H1 (cell line): ENCODE measurements at regions not wholly inside any gene's neighbourhood (a gene's known extent, or its start where the extent isn't known, plus 50 kb on each side); places are given as distances from the start of the nearest gene placed in this dataset.

Source experiments
- CTCF ChIA-PET: fragments of 300-600 bp; sonication (Branson Sonifier 250); formaldehyde crosslinking; loops from one replicate; lab custom pipeline; 2021; ENCODE audit not compliant: partially characterized antibody; lab: Charles Lee
- POLR2A ChIA-PET: fragments of 300-600 bp; sonication (Branson Sonifier 250); formaldehyde crosslinking; loops from one replicate; lab custom pipeline; 2021; ENCODE audit warnings: inconsistent platforms; ENCODE audit not compliant: partially characterized antibody; lab: Charles Lee
- DNase-seq, 2 experiments: peaks; one replicate each; pipeline versions ENCODE4 v3.0.0 to v3.0.0-alpha.2; 2010 to 2022; ENCODE audit warnings: low spot score in 2 of 2, low read depth in 1 of 2, mixed read lengths in 1 of 2
- FAIRE-seq: peaks from 2 replicates; lab custom pipeline; 2011; peaks lifted over from hg19 to GRCh38; lab: Jason Lieb, UNC
- H2AFZ ChIP-seq: 2 replicates; pipeline ENCODE4 v1.8.1; 2012; ENCODE audit warnings: low read length, inconsistent platforms
- H2AK5ac ChIP-seq: 2 replicates; pipeline ENCODE4 v1.6.1; 2013; ENCODE audit warnings: low read depth, low read length
- H2BK120ac ChIP-seq: replicated peaks from 2 replicates; pipeline ENCODE3; 2013; ENCODE audit warnings: low read depth, low read length, inconsistent platforms
- H2BK12ac ChIP-seq: 2 replicates; pipeline ENCODE4 v1.6.1; 2013; ENCODE audit warnings: low read depth, low read length
- H2BK15ac ChIP-seq: 2 replicates; pipeline ENCODE4 v1.6.1; 2013; ENCODE audit warnings: low read length
- H2BK20ac ChIP-seq: 2 replicates; pipeline ENCODE4 v1.6.1; 2013; ENCODE audit warnings: low read length
- H2BK5ac ChIP-seq: 2 replicates; pipeline ENCODE4 v1.6.1; 2013; ENCODE audit warnings: low read depth, low read length
- H3K14ac ChIP-seq: 2 replicates; pipeline ENCODE4 v1.6.1; 2013; ENCODE audit warnings: inconsistent platforms; ENCODE audit not compliant: insufficient read length
- H3K18ac ChIP-seq: 2 replicates; pipeline ENCODE4 v1.6.1; 2013; ENCODE audit warnings: low read length; ENCODE audit errors: extremely low read depth
- H3K23ac ChIP-seq: 2 replicates; pipeline ENCODE4 v1.6.1; 2013; ENCODE audit warnings: inconsistent platforms; ENCODE audit not compliant: insufficient read length
- H3K23me2 ChIP-seq: 2 replicates; pipeline ENCODE4 v1.6.1; 2013; ENCODE audit warnings: low read depth, low read length
- H3K27ac ChIP-seq: 2 replicates; pipeline ENCODE4 v1.6.1; 2011; ENCODE audit warnings: low read depth, low read length, inconsistent platforms
- H3K27me3 ChIP-seq, 4 experiments: replicated peaks in 1 of 4; 1 replicate in 1 of 4; 2 replicates in 3 of 4; pipeline versions ENCODE4 v1.6.1 to v1.8.1; 2011 to 2013; ENCODE audit warnings: low read length in 3 of 4, mild to moderate bottlenecking in 3 of 4, inconsistent platforms in 2 of 4, mixed read lengths in 2 of 4, moderate library complexity in 1 of 4; ENCODE audit not compliant: control insufficient read depth in 3 of 4, insufficient read depth in 3 of 4; ENCODE audit errors: extremely low read depth in 1 of 4
- H3K36me3 ChIP-seq, 4 experiments: 2 replicates each; pipeline versions ENCODE4 v1.6.1 to v1.8.1; 2011 to 2013; ENCODE audit warnings: mild to moderate bottlenecking in 4 of 4, low read length in 3 of 4, moderate library complexity in 2 of 4, control low read depth in 1 of 4, inconsistent platforms in 1 of 4; ENCODE audit not compliant: insufficient read depth in 4 of 4, control insufficient read depth in 2 of 4
- H3K4ac ChIP-seq: replicated peaks from 2 replicates; pipeline ENCODE3; 2013; ENCODE audit warnings: low read length, low read depth, mixed read lengths, inconsistent platforms; ENCODE audit not compliant: insufficient read length
- H3K4me1 ChIP-seq, 4 experiments: replicated peaks in 1 of 4; 1 replicate in 1 of 4; 2 replicates in 3 of 4; pipeline versions ENCODE4 v1.6.1 to v1.8.1; 2011 to 2013; ENCODE audit warnings: low read length in 3 of 4, inconsistent platforms in 2 of 4, mixed read lengths in 1 of 4; ENCODE audit not compliant: insufficient read depth in 4 of 4, control insufficient read depth in 3 of 4
- H3K4me2 ChIP-seq, 2 experiments: 2 replicates each; pipeline versions ENCODE4 v1.6.1 to v1.8.1; 2011 to 2013; ENCODE audit warnings: low read depth in 2 of 2, low read length in 2 of 2, control low read depth in 1 of 2, inconsistent platforms in 1 of 2, mild to moderate bottlenecking in 1 of 2; ENCODE audit not compliant: insufficient read depth in 1 of 2
- H3K4me3 ChIP-seq, 4 experiments: fragments of 200-600, 300-600 bp in 1 of 4; sonication (generic), shearing (Covaris generic), sonication (Bioruptor Twin) in 1 of 4; 2 replicates each; pipeline versions ENCODE4 v1.5.1 to v1.8.1; 2011 to 2016; ENCODE audit warnings: low read length in 4 of 4, low read depth in 3 of 4, control low read depth in 2 of 4, inconsistent platforms in 2 of 4, mild to moderate bottlenecking in 2 of 4, mixed read lengths in 1 of 4, moderate library complexity in 1 of 4; ENCODE audit not compliant: insufficient read depth in 2 of 4; ENCODE audit errors: extremely low read depth in 1 of 4
- H3K56ac ChIP-seq: replicated peaks from 2 replicates; pipeline ENCODE3; 2013; ENCODE audit warnings: low read depth, mild to moderate bottlenecking, mixed read lengths, low read length, inconsistent platforms; ENCODE audit not compliant: insufficient read length
- H3K79me1 ChIP-seq: 2 replicates; pipeline ENCODE4 v1.6.1; 2013; ENCODE audit warnings: low read depth, low read length, control low read depth
- H3K79me2 ChIP-seq, 2 experiments: 2 replicates each; pipeline versions ENCODE4 v1.6.1 to v1.8.1; 2012 to 2013; ENCODE audit warnings: low read length in 2 of 2, mild to moderate bottlenecking in 2 of 2, inconsistent platforms in 1 of 2; ENCODE audit not compliant: insufficient read depth in 2 of 2, control insufficient read depth in 1 of 2
- H3K9ac ChIP-seq, 4 experiments: replicated peaks in 1 of 4; 1 replicate in 1 of 4; 2 replicates in 3 of 4; pipeline versions ENCODE4 v1.6.1 to v1.8.1; 2011 to 2013; ENCODE audit warnings: low read depth in 3 of 4, low read length in 3 of 4, control low read depth in 2 of 4, mild to moderate bottlenecking in 2 of 4, moderate library complexity in 2 of 4, inconsistent platforms in 1 of 4; ENCODE audit errors: extremely low read depth in 1 of 4
- H3K9me3 ChIP-seq, 2 experiments: 2 replicates each; pipeline versions ENCODE4 v1.6.1 to v1.8.1; 2012 to 2013; ENCODE audit warnings: mild to moderate bottlenecking in 2 of 2, moderate library complexity in 2 of 2, control low read depth in 1 of 2, inconsistent platforms in 1 of 2, low read depth in 1 of 2, low read length in 1 of 2, mixed read lengths in 1 of 2; ENCODE audit not compliant: insufficient read depth in 2 of 2
- H4K20me1 ChIP-seq, 2 experiments: replicated peaks in 1 of 2; 2 replicates each; pipeline versions ENCODE3 to v1.8.1; 2011 to 2013; ENCODE audit warnings: inconsistent platforms in 2 of 2, low read length in 2 of 2, mild to moderate bottlenecking in 1 of 2; ENCODE audit not compliant: insufficient read depth in 2 of 2, control insufficient read depth in 1 of 2
- H4K5ac ChIP-seq: 2 replicates; pipeline ENCODE4 v1.6.1; 2013; ENCODE audit warnings: low read length, low read depth, mixed read lengths, inconsistent platforms; ENCODE audit not compliant: insufficient read length
- H4K8ac ChIP-seq: 2 replicates; pipeline ENCODE4 v1.8.0; 2013; ENCODE audit warnings: mild to moderate bottlenecking, moderate library complexity, low read length, inconsistent platforms; ENCODE audit not compliant: insufficient read depth; ENCODE audit errors: extremely low read depth
- H4K91ac ChIP-seq: replicated peaks from 2 replicates; pipeline ENCODE3; 2013; ENCODE audit warnings: low read length, mixed read lengths, inconsistent platforms; ENCODE audit not compliant: insufficient read length
- CREB1 ChIP-seq: IDR thresholded peaks from 2 replicates; pipeline ENCODE4 v1.6.1; 2012; ENCODE audit warnings: inconsistent platforms
- RNF2 ChIP-seq: fragments of 200-900, 300-1000 bp; sonication (generic); IDR thresholded peaks from 2 replicates; pipeline ENCODE4 v1.7.1; 2016; ENCODE audit warnings: borderline replicate concordance, low read depth, mild to moderate bottlenecking, antibody characterized with exemption, low read length; ENCODE audit not compliant: poor library complexity, severe bottlenecking; ENCODE audit errors: missing control alignments
- SIN3A ChIP-seq, 2 experiments: IDR thresholded peaks in 1 of 2; conservative IDR thresholded peaks in 1 of 2; 2 replicates each; pipeline ENCODE4 v1.6.1; 2011 to 2012; ENCODE audit warnings: low read length in 2 of 2, improper control_type of control experiment in 1 of 2, low read depth in 1 of 2, mild to moderate bottlenecking in 1 of 2
- TCF12 ChIP-seq: IDR thresholded peaks from 2 replicates; pipeline ENCODE4 v1.6.1; 2011; ENCODE audit warnings: low read depth, mild to moderate bottlenecking, low read length
- whole genome bisulfite sequencing, 2 experiments: shearing (Covaris generic) in 1 of 2; methylation state at CpG; one replicate each; pipeline versions ENCODE4 v1.1.6 to v1.1.7; 2013 to 2015; ENCODE audit warnings: low lambda C conversion rate in 2 of 2, mixed read lengths in 2 of 2, inconsistent platforms in 1 of 2, low coverage in 1 of 2, missing lambda C conversion rate in 1 of 2; ENCODE audit not compliant: insufficient replicate concordance in 2 of 2, insufficient coverage in 1 of 2, insufficient read length in 1 of 2; ENCODE audit errors: extremely low coverage in 1 of 2, missing lambda C conversion rate in 1 of 2; 5-methylcytosine and 5-hydroxymethylcytosine counted together
- TF ChIP-seq, protein P1 (sequence below): IDR thresholded peaks from 2 replicates; pipeline ENCODE4 v1.6.1; 2012; ENCODE audit warnings: inconsistent platforms

DNA sequence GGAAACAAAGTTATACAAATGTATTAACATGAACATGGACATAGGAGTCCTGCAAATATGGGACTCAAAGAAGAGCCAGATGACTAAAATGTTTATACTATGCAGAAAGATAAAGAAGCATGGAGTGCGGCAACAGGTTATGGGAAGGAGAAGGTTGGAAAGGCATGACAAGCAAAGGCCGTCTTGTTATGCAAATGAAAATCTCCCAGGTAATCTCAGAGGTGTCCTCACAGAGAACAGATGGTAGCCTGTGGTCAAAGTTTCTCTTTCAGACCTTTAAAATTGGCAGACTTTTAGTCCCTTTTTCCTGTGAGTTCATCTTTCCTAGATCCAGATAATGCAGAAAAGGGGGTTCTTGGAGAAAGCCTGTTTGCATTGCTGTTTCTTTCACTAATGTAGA, 116.4 kb upstream of the BEND4 start:
- Histone ChIP-seq H2BK120ac (peak overlapping the region; percentile 10), H3K79me1 (no peaks in the 10 kb centered on the region), H3K36me3 (peaks cover 0 to 7% (median 0%) of the 10 kb centered on the region in 4 experiments; a peak in 2 of 8 replicates), H3K14ac (no peak overlapping the region), H4K20me1 (no peaks in the 10 kb centered on the region), H3K9me3 (peaks cover 19 to 25% of the 10 kb centered on the region in 2 experiments), H3K9ac (no peak overlapping the region), H4K91ac (no peak overlapping the region), H3K4ac (no peak overlapping the region), H4K8ac (no peak overlapping the region), H4K5ac (peak overlapping the region; percentile 55), H3K27ac (no peak overlapping the region; the same call in 1 of the 2 replicates), H3K27me3 (no peaks in the 10 kb centered on the region), H3K4me3 (peak overlapping the region in 1 of 4 experiments; percentile 22; a peak in 1 of 8 replicates), H3K4me2 (peak overlapping the region in 1 of 2 experiments; percentile 38; a peak in 1 of 4 replicates), H2BK12ac (no peak overlapping the region), H2BK15ac (no peak overlapping the region), H3K18ac (no peak overlapping the region), H2BK20ac (no peak overlapping the region), H3K23me2 (no peaks in the 10 kb centered on the region), H2AK5ac (no peak overlapping the region)
- 25% methylated on average over 2 of the region's 2 CpGs; no CpG with 5 or more reads in 1 of the 2 experiments for WGBS, 2 experiments
- POLR2A ChIA-PET = no interaction called here
- DNase-seq (no peak), FAIRE-seq (peak; percentile 89)
- CTCF ChIA-PET = no interaction called here
- TF ChIP-seq CREB1 = 0 out of 2 replicates have a peak, but pooled peaks have one; percentile 11
- no peak for TF ChIP-seq SIN3A (conservative IDR thresholded peaks at IDR 0.05 in 1 of 2, IDR thresholded peaks at IDR 0.05 in 1 of 2; ENCODE audit: low read depth in 1 of 2, low read length in 2 of 2)
- peak; percentile 80; the same call in 1 of the 2 replicates for TF ChIP-seq TCF12
- TF ChIP-seq RNF2 = no peak
- TF ChIP-seq, protein P1, sequence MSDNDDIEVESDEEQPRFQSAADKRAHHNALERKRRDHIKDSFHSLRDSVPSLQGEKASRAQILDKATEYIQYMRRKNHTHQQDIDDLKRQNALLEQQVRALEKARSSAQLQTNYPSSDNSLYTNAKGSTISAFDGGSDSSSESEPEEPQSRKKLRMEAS = 0 out of 2 replicates have a peak, but pooled peaks have one; percentile 14
- TF ChIP-seq, all 59 proteins: peak for 3
- H2BK5ac ChIP-seq = peak overlapping the region; percentile 80; the same call in 1 of the 2 replicates
- no peak overlapping the region for H3K56ac ChIP-seq
- peaks cover 0 to 9% (median 3%) of the 10 kb centered on the region in 4 experiments; a peak in 3 of 7 replicates for H3K4me1 ChIP-seq
- H3K79me2 ChIP-seq = no peaks in the 10 kb centered on the region
- no peak overlapping the region for H2AFZ ChIP-seq
- no peak overlapping the region for H3K23ac ChIP-seq
